HCT116 (cell line): ENCODE measurements at regions not wholly inside any gene's neighbourhood (a gene's known extent, or its start where the extent isn't known, plus 50 kb on each side); places are given as distances from the start of the nearest gene placed in this dataset.

Experiments used
- ATAC-seq: fragments of 200-7000 bp; cut with Tn5 transposase; 2 replicates; pipeline ENCODE4 v1.9.1; 2020; ENCODE audit warnings: mild to moderate bottlenecking, moderate library complexity
- BruUV-seq: library from RNA; stranded (reverse); fragments of 400-500 nt; replicated peaks from 2 replicates; lab custom pipeline; 2021; lab: Mats Ljungman, UMichigan
- CTCF ChIA-PET: fragments of 300-600 bp; sonication (Branson Sonifier 250); formaldehyde crosslinking; loops from one replicate; lab custom pipeline; 2021; ENCODE audit warnings: antibody characterized with exemption; lab: Charles Lee
- POLR2A ChIA-PET: fragments of 300-600, 350-600 bp; sonication (Branson Sonifier 250); formaldehyde crosslinking; loops from one replicate; lab custom pipeline; 2021; ENCODE audit warnings: antibody characterized with exemption; lab: Charles Lee
- RAD21 ChIA-PET, 2 experiments: fragments of 300-600 bp; sonication (Branson Sonifier 250); formaldehyde crosslinking; loops; one replicate each; lab custom pipeline; 2023; ENCODE audit warnings: low total read pairs in 2 of 2; ENCODE audit not compliant: uncharacterized antibody in 2 of 2, unreplicated experiment in 2 of 2, low non-redundant PET in 1 of 2; lab: Charles Lee
- DNase-seq: peaks from one replicate; pipeline ENCODE4 v3.0.0-alpha.2; 2010; ENCODE audit warnings: low read depth, low spot score
- H2AFZ ChIP-seq: fragments of 200-600 bp; shearing (Covaris generic), sonication (generic); 2 replicates; pipeline ENCODE4 v1.6.1; 2017; ENCODE audit warnings: low read depth, mixed run types, mixed read lengths, antibody characterized with exemption, low read length; ENCODE audit not compliant: poor library complexity, severe bottlenecking
- H3K27ac ChIP-seq: 2 replicates; pipeline ENCODE4 v1.5.1; 2012; ENCODE audit warnings: low read depth, low read length
- H3K27me3 ChIP-seq: fragments of 200-600 bp; sonication (generic); 2 replicates; pipeline ENCODE4 v1.6.1; 2016; ENCODE audit warnings: mixed run types, low read length, mixed read lengths; ENCODE audit not compliant: insufficient read depth
- H3K36me3 ChIP-seq, 2 experiments: fragments of 200-500 bp in 1 of 2; fragments of 200-600 bp in 1 of 2; sonication (Bioruptor generic) in 1 of 2; sonication (generic) in 1 of 2; 2 replicates each; pipeline versions ENCODE4 v1.5.1 to v1.6.1; 2014 to 2016; ENCODE audit warnings: low read length in 2 of 2, inconsistent platforms in 1 of 2, mixed read lengths in 1 of 2, mixed run types in 1 of 2; ENCODE audit not compliant: insufficient read depth in 2 of 2, control insufficient read depth in 1 of 2
- H3K4me1 ChIP-seq, 2 experiments: fragments of 200-600 bp in 1 of 2; sonication (generic) in 1 of 2; 2 replicates each; pipeline versions ENCODE4 v1.5.1 to v1.6.1; 2012 to 2017; ENCODE audit warnings: low read length in 2 of 2, inconsistent platforms in 1 of 2, mild to moderate bottlenecking in 1 of 2, mixed read lengths in 1 of 2, mixed run types in 1 of 2, moderate library complexity in 1 of 2; ENCODE audit not compliant: insufficient read depth in 2 of 2, control insufficient read depth in 1 of 2
- H3K4me2 ChIP-seq: fragments of 200-600 bp; sonication (generic); 2 replicates; pipeline ENCODE4 v1.6.1; 2017; ENCODE audit warnings: mixed run types, low read length, mixed read lengths
- H3K4me3 ChIP-seq, 2 experiments: fragments of 200-600 bp in 1 of 2; sonication (generic) in 1 of 2; replicated peaks in 1 of 2; 2 replicates each; pipeline ENCODE4 v1.5.1; 2011 to 2016; ENCODE audit warnings: low read length in 2 of 2, control low read depth in 1 of 2, low read depth in 1 of 2, mild to moderate bottlenecking in 1 of 2, mixed read lengths in 1 of 2, mixed run types in 1 of 2
- H3K79me2 ChIP-seq: fragments of 200-600 bp; sonication (generic); 2 replicates; pipeline ENCODE4 v1.6.1; 2017; ENCODE audit warnings: mild to moderate bottlenecking, mixed run types, low read length, moderate library complexity, mixed read lengths; ENCODE audit not compliant: insufficient read depth
- H3K9ac ChIP-seq: fragments of 200-600 bp; sonication (generic); 2 replicates; pipeline ENCODE4 v1.6.1; 2016; ENCODE audit warnings: low read length, mixed read lengths
- H3K9me2 ChIP-seq: fragments of 200-600 bp; sonication (generic), shearing (Covaris generic); 2 replicates; pipeline ENCODE4 v1.6.1; 2017; ENCODE audit warnings: mixed run types, mild to moderate bottlenecking, moderate library complexity; ENCODE audit not compliant: insufficient read depth
- H3K9me3 ChIP-seq, 2 experiments: fragments of 200-500 bp in 1 of 2; fragments of 200-600 bp in 1 of 2; sonication (Bioruptor generic) in 1 of 2; sonication (generic) in 1 of 2; 2 replicates each; pipeline ENCODE4 v1.6.1; 2014 to 2017; ENCODE audit warnings: low read length in 2 of 2, mixed read lengths in 2 of 2, inconsistent platforms in 1 of 2, low read depth in 1 of 2, mild to moderate bottlenecking in 1 of 2, mixed run types in 1 of 2, moderate library complexity in 1 of 2; ENCODE audit not compliant: control insufficient read depth in 1 of 2, insufficient read depth in 1 of 2
- H4K20me1 ChIP-seq: fragments of 200-600 bp; sonication (generic), shearing (Covaris generic); 2 replicates; pipeline ENCODE4 v1.6.1; 2017; ENCODE audit warnings: mixed run types, mild to moderate bottlenecking, moderate library complexity; ENCODE audit not compliant: insufficient read depth
- ELF1 ChIP-seq: IDR thresholded peaks from 2 replicates; pipeline ENCODE4 v1.6.1; 2012; ENCODE audit warnings: low read depth, borderline replicate concordance
- JUND ChIP-seq: IDR thresholded peaks from 2 replicates; pipeline ENCODE4 v1.6.1; 2012
- POLR2A ChIP-seq: IDR thresholded peaks from 2 replicates; pipeline ENCODE4 v1.7.0; 2011; ENCODE audit warnings: borderline replicate concordance; ENCODE audit not compliant: insufficient read depth, insufficient read length; ENCODE audit errors: extremely low read depth
- POLR2AphosphoS5 ChIP-seq: IDR thresholded peaks from 2 replicates; pipeline ENCODE4 v1.6.1; 2011; ENCODE audit warnings: mild to moderate bottlenecking, low read depth, low read length, moderate library complexity
- RAD21 ChIP-seq: IDR thresholded peaks from 2 replicates; pipeline ENCODE4 v1.6.1; 2012; ENCODE audit warnings: low read depth, mild to moderate bottlenecking
- SIN3A ChIP-seq: IDR thresholded peaks from 2 replicates; pipeline ENCODE4 v1.6.1; 2012; ENCODE audit warnings: low read depth
- SP1 ChIP-seq: IDR thresholded peaks from 2 replicates; pipeline ENCODE4 v1.6.1; 2012; ENCODE audit warnings: low read depth
- TCF7L2 ChIP-seq: IDR thresholded peaks from 2 replicates; pipeline ENCODE4 v1.7.0; 2011; ENCODE audit warnings: borderline replicate concordance, inconsistent platforms; ENCODE audit not compliant: insufficient read depth, insufficient read length; ENCODE audit errors: extremely low read depth
- YY1 ChIP-seq: IDR thresholded peaks from 2 replicates; pipeline ENCODE4 v1.6.1; 2011; ENCODE audit warnings: low read length, low read depth, moderate library complexity, mild to moderate bottlenecking; ENCODE audit not compliant: insufficient replicate concordance; ENCODE audit errors: extremely low read depth
- ZNF274 ChIP-seq: fragments of 200-500 bp; sonication (Bioruptor generic); IDR thresholded peaks from 2 replicates; pipeline ENCODE4 v1.6.1; 2014; ENCODE audit warnings: mild to moderate bottlenecking, low read depth, low read length, inconsistent platforms
- intact Hi-C: fragments of 100-400 bp; cut with micrococcal nuclease; formaldehyde crosslinking; loops from 2 replicates; pipeline ENCODE4 v1.10.0; 2022
- TF ChIP-seq, protein P1 (sequence below), 3 experiments: fragments of 200-600 bp in 1 of 3; sonication (generic) in 1 of 3; IDR thresholded peaks in 2 of 3; conservative IDR thresholded peaks in 1 of 3; 2 replicates each; pipeline ENCODE4 v1.5.1; 2012 to 2017; ENCODE audit warnings: low read depth in 2 of 3, low read length in 2 of 3, antibody characterized with exemption in 1 of 3, borderline replicate concordance in 1 of 3, control low read depth in 1 of 3, mild to moderate bottlenecking in 1 of 3, mixed read lengths in 1 of 3, mixed run types in 1 of 3, moderate library complexity in 1 of 3; ENCODE audit not compliant: insufficient read depth in 1 of 3
- TF ChIP-seq, protein P2 (sequence below): IDR thresholded peaks from 2 replicates; pipeline ENCODE4 v1.6.1; 2012

DNA sequence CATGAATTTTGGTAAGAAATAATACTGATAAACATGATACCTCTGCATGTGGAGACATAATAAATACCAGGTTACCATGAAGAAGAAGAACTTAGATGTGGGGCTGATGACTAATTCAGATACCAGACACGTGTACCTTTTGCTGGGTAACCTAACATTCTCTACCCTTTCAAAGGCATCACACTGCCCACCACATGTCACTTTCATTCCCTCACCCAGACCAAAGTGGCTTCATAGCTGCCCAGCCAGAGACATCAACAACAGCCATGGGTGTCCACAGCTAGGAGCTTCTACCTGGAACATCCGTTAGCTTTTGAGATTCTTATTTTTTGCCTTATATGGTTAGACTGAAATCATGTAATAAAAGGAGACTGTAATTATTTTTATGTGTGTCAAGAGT is 396.8 kb downstream of the MED10 start:
- CTCF ChIA-PET: no interaction called here
- ATAC-seq: no peak

More for the DNA sequence above, 396.8 kb downstream of the MED10 start:
- Histone ChIP-seq H3K4me2 (no peak overlapping the region), H3K79me2 (no peaks in the 10 kb centered on the region), H3K4me3 (no peak overlapping the region), H3K9me3 (no peaks in the 10 kb centered on the region; a peak in 1 of 4 replicates), H3K27me3 (no peaks in the 10 kb centered on the region), H3K9me2 (no peaks in the 10 kb centered on the region), H4K20me1 (no peaks in the 10 kb centered on the region), H3K36me3 (no peaks in the 10 kb centered on the region), H3K9ac (no peak overlapping the region), H2AFZ (no peak overlapping the region), H3K4me1 (no peaks in the 10 kb centered on the region), H3K27ac (no peak overlapping the region)
- POLR2A ChIA-PET: no interaction called here
- DNase-seq: no peak
- intact Hi-C loops: no loop called here
- BruUV-seq: no TSS peak
- RAD21 ChIA-PET: no interaction called here
- TF ChIP-seq TCF7L2 (no peak), SP1 (no peak), JUND (no peak), ELF1 (no peak), ZNF274 (no peak), POLR2A (no peak), RAD21 (no peak), POLR2AphosphoS5 (no peak), YY1 (no peak), SIN3A (no peak)
- TF ChIP-seq, protein P1, sequence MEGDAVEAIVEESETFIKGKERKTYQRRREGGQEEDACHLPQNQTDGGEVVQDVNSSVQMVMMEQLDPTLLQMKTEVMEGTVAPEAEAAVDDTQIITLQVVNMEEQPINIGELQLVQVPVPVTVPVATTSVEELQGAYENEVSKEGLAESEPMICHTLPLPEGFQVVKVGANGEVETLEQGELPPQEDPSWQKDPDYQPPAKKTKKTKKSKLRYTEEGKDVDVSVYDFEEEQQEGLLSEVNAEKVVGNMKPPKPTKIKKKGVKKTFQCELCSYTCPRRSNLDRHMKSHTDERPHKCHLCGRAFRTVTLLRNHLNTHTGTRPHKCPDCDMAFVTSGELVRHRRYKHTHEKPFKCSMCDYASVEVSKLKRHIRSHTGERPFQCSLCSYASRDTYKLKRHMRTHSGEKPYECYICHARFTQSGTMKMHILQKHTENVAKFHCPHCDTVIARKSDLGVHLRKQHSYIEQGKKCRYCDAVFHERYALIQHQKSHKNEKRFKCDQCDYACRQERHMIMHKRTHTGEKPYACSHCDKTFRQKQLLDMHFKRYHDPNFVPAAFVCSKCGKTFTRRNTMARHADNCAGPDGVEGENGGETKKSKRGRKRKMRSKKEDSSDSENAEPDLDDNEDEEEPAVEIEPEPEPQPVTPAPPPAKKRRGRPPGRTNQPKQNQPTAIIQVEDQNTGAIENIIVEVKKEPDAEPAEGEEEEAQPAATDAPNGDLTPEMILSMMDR (IDR thresholded peaks at IDR 0.05 in 2 of 3, conservative IDR thresholded peaks at IDR 0.05 in 1 of 3; ENCODE audit: borderline replicate concordance in 1 of 3, insufficient read depth in 1 of 3, low read depth in 2 of 3, low read length in 2 of 3): no peak
- TF ChIP-seq, protein P2, sequence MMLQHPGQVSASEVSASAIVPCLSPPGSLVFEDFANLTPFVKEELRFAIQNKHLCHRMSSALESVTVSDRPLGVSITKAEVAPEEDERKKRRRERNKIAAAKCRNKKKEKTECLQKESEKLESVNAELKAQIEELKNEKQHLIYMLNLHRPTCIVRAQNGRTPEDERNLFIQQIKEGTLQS: no peak
